ENCODE measurements at regions not wholly inside any gene's neighbourhood (a gene's known extent, or its start where the extent isn't known, plus 50 kb on each side); places are given as distances from the start of the nearest gene placed in this dataset.

DNA sequence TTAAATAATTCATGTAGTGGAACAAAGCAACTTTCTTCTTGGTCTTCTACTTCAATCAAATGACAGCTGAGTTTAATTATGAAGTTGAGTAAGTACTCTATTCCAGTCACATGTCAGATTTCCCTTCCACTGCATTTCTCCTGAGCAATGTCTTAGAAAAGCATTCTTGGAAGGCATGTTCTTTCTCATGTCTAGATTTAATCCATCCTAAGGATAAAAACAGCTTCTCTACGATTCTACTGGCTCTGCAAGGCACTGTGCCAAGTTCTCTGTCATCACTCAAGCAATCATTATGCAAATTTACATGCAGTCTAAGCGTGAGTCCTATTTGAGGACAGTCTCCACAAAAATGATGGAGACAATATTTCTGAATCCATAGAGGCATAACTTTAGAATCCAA is 142.4 kb downstream of the YIPF5 start:
- DNase-seq (no peak), FAIRE-seq (no peak)
- WGBS, 3 donors = 8 to 21% (median 21%) methylated on average over 2 of the region's 2 CpGs

GRCh38 chr5:144028636-144029035 is 141.8 kb downstream of the YIPF5 start:
- peak overlapping the region in 1 of 3 donors; percentile 7 for H3K27ac ChIP-seq (ENCODE audit: low read depth in 1 of 3, low read length in 2 of 3)
- FAIRE-seq = no peak
- H3K4me1 ChIP-seq (ENCODE audit: control insufficient read depth in 3 of 3, insufficient read depth in 2 of 3, low read depth in 1 of 3, low read length in 2 of 3) = no peaks in the 10 kb centered on the region

More for the DNA sequence above, 142.4 kb downstream of the YIPF5 start:
- Histone ChIP-seq H3K36me3 (ENCODE audit: control insufficient read depth in 3 of 3, insufficient read depth in 2 of 3, low read depth in 1 of 3, low read length in 3 of 3) (no peaks in the 10 kb centered on the region), H3K27ac (ENCODE audit: low read depth in 1 of 3, low read length in 2 of 3) (peak overlapping the region in 1 of 3 donors; percentile 7), H3K9me3 (ENCODE audit: control insufficient read depth in 2 of 2, insufficient read depth in 1 of 2, low read depth in 1 of 2, low read length in 1 of 2) (no peaks in the 10 kb centered on the region), H3K4me3 (ENCODE audit: low read depth in 1 of 3, low read length in 3 of 3) (no peak overlapping the region), H3K4me1 (ENCODE audit: control insufficient read depth in 3 of 3, insufficient read depth in 2 of 3, low read depth in 1 of 3, low read length in 2 of 3) (no peaks in the 10 kb centered on the region), H3K27me3 (ENCODE audit: control insufficient read depth in 3 of 3, insufficient read depth in 3 of 3, low read length in 3 of 3) (peaks cover 0 to 2% (median 0%) of the 10 kb centered on the region in 3 donors)

DNA sequence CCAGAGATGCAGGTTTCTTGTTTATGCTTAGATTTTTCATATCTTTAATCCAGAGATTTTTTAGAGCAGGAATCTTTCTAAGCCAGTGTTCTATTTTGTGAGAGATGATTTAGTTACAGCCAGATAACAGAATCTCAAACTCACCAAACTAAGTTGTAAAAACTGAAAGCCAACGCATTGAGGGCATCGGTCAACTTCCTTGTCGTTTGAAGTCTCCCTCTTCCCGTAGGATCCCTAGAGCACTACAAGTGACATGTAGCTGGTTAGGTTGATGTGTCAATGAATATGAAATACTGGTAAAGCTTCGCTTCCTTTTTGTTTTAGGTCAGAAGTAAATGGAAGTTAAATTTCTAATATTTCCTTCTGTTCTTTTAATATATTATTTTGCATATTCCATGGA is 139.6 kb downstream of the YIPF5 start:
- Histone ChIP-seq H3K27me3 (ENCODE audit: control insufficient read depth in 3 of 3, insufficient read depth in 3 of 3, low read length in 3 of 3) (no peaks in the 10 kb centered on the region), H3K9me3 (ENCODE audit: control insufficient read depth in 2 of 2, insufficient read depth in 1 of 2, low read depth in 1 of 2, low read length in 1 of 2) (no peaks in the 10 kb centered on the region), H3K27ac (ENCODE audit: low read depth in 1 of 3, low read length in 2 of 3) (no peak overlapping the region), H3K4me1 (ENCODE audit: control insufficient read depth in 3 of 3, insufficient read depth in 2 of 3, low read depth in 1 of 3, low read length in 2 of 3) (no peaks in the 10 kb centered on the region), H3K4me3 (ENCODE audit: low read depth in 1 of 3, low read length in 3 of 3) (no peak overlapping the region), H3K36me3 (ENCODE audit: control insufficient read depth in 3 of 3, insufficient read depth in 2 of 3, low read depth in 1 of 3, low read length in 3 of 3) (no peaks in the 10 kb centered on the region)
- 27 to 73% (median 51%) methylated on average over 5 of the region's 5 CpGs for WGBS, 3 donors
- peak; percentile 4 to 24 for DNase-seq
- FAIRE-seq = no peak

More at GRCh38 chr5:144028636-144029035, 141.8 kb downstream of the YIPF5 start:
- H3K9me3 ChIP-seq (ENCODE audit: control insufficient read depth in 2 of 2, insufficient read depth in 1 of 2, low read depth in 1 of 2, low read length in 1 of 2) = no peaks in the 10 kb centered on the region
- H3K27me3 ChIP-seq (ENCODE audit: control insufficient read depth in 3 of 3, insufficient read depth in 3 of 3, low read length in 3 of 3) = peaks cover 0 to 2% (median 0%) of the 10 kb centered on the region in 3 donors
- WGBS, 3 donors = 13 to 21% (median 16%) methylated on average over 2 of the region's 2 CpGs
- no peaks in the 10 kb centered on the region for H3K36me3 ChIP-seq (ENCODE audit: control insufficient read depth in 3 of 3, insufficient read depth in 2 of 3, low read depth in 1 of 3, low read length in 3 of 3)
- peak; percentile 1 to 44 for DNase-seq
- no peak overlapping the region for H3K4me3 ChIP-seq (ENCODE audit: low read depth in 1 of 3, low read length in 3 of 3)

DNA sequence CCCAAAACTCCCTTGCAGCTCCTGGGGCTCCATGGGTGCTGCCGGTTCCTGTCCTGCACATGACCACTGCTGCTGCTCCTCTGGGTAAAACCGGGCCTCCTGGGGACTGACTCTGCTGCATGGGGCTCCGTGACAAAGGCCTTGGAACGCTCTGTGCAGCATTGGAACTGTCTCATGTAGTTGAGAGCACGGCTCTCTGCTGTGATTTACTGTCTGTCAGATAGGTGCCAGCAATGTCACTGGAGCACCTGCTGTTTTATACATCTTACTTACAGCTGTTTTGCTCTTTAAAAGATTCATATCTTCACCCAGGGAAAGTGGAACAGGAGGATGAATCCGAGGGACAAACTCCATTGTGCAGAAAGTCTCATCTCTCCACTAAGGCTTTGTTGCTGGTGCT is 138.1 kb downstream of the YIPF5 start:
- no peak overlapping the region for H3K27ac ChIP-seq (ENCODE audit: low read depth in 1 of 3, low read length in 2 of 3)
- WGBS, 3 donors = 41 to 51% (median 47%) methylated on average over 6 of the region's 6 CpGs
- no peaks in the 10 kb centered on the region for H3K4me1 ChIP-seq (ENCODE audit: control insufficient read depth in 3 of 3, insufficient read depth in 2 of 3, low read depth in 1 of 3, low read length in 2 of 3)
- H3K36me3 ChIP-seq (ENCODE audit: control insufficient read depth in 3 of 3, insufficient read depth in 2 of 3, low read depth in 1 of 3, low read length in 3 of 3) = no peaks in the 10 kb centered on the region
- no peaks in the 10 kb centered on the region for H3K9me3 ChIP-seq (ENCODE audit: control insufficient read depth in 2 of 2, insufficient read depth in 1 of 2, low read depth in 1 of 2, low read length in 1 of 2)
- FAIRE-seq = no peak
- H3K27me3 ChIP-seq (ENCODE audit: control insufficient read depth in 3 of 3, insufficient read depth in 3 of 3, low read length in 3 of 3) = no peaks in the 10 kb centered on the region
- no peak overlapping the region for H3K4me3 ChIP-seq (ENCODE audit: low read depth in 1 of 3, low read length in 3 of 3)
- no peak for DNase-seq

- H3K4me3 ChIP-seq (ENCODE audit: low read depth in 1 of 3, low read length in 3 of 3) = no peak overlapping the region
- WGBS, 3 donors = 68 to 72% (median 70%) methylated on average over 3 of the region's 3 CpGs
- DNase-seq (no peak), FAIRE-seq (no peak)
- H3K4me1 ChIP-seq (ENCODE audit: control insufficient read depth in 3 of 3, insufficient read depth in 2 of 3, low read depth in 1 of 3, low read length in 2 of 3) = no peaks in the 10 kb centered on the region
- H3K9me3 ChIP-seq (ENCODE audit: control insufficient read depth in 2 of 2, insufficient read depth in 1 of 2, low read depth in 1 of 2, low read length in 1 of 2) = no peaks in the 10 kb centered on the region
- no peaks in the 10 kb centered on the region for H3K36me3 ChIP-seq (ENCODE audit: control insufficient read depth in 3 of 3, insufficient read depth in 2 of 3, low read depth in 1 of 3, low read length in 3 of 3)
- H3K27me3 ChIP-seq (ENCODE audit: control insufficient read depth in 3 of 3, insufficient read depth in 3 of 3, low read length in 3 of 3) = no peaks in the 10 kb centered on the region
- H3K27ac ChIP-seq (ENCODE audit: low read depth in 1 of 3, low read length in 2 of 3) = no peak overlapping the region
Measured at GRCh38 chr5:144033486-144033885, 137.0 kb downstream of the YIPF5 start.

DNA sequence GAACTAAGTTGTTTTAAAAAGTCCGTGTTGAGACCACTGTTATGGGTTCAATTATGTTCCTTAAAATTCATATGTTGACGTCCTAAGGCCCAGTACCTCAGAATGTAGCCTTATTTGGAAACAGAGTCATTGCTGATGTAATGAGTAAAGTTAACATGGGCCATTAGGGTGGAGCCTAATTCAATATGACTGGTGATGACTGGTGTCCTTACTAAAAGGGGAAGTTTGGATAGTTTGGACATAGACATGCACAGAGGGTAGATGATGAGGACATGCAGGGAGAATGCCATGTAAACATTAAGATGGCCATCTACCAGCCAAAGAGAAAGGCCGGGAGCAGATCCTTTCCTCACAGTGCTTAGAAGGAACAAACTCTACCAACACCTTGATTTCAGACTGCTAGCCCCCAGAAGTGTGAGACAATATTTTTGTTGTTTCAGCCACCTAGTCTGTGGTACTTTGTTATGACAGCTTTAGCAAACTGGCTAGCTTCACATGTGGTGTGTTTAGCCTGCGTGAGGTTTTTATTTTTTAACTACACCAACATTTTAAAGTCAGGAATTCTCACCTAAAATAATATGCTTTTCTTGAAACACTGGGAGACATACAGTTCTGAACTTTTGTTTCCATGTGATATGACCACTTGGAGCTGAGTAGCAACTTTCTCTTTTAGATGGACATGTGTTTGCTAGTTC is 135.3 kb downstream of the YIPF5 start:
- Histone ChIP-seq H3K4me1 (ENCODE audit: control insufficient read depth in 3 of 3, insufficient read depth in 2 of 3, low read depth in 1 of 3, low read length in 2 of 3) (no peaks in the 10 kb centered on the region), H3K4me3 (ENCODE audit: low read depth in 1 of 3, low read length in 3 of 3) (no peak overlapping the region), H3K27me3 (ENCODE audit: control insufficient read depth in 3 of 3, insufficient read depth in 3 of 3, low read length in 3 of 3) (no peaks in the 10 kb centered on the region), H3K9me3 (ENCODE audit: control insufficient read depth in 2 of 2, insufficient read depth in 1 of 2, low read depth in 1 of 2, low read length in 1 of 2) (no peaks in the 10 kb centered on the region), H3K36me3 (ENCODE audit: control insufficient read depth in 3 of 3, insufficient read depth in 2 of 3, low read depth in 1 of 3, low read length in 3 of 3) (no peaks in the 10 kb centered on the region), H3K27ac (ENCODE audit: low read depth in 1 of 3, low read length in 2 of 3) (no peak overlapping the region)
- FAIRE-seq (no peak), DNase-seq (no peak)
- 78 to 88% (median 84%) methylated on average over 4 of the region's 4 CpGs for WGBS, 3 donors

DNA sequence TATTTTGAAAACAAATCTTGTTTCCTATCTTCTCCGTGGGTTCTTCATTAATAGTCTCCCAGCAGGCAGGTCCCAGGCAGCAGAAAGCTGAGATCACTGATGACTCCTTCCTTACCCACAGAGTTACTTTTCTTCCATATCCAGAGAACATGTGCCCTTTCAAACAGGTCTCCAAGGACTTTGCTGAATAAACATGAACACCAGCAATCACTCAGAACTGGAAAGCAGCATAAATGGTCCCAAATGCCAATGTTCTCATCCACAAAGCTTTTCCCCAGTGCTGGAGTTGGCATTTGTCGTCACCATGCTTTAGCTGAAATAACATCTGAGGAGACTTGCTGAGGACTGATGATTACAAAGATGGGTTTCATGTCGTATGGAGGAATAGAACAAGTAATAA is 134.0 kb downstream of the YIPF5 start:
- H3K4me1 ChIP-seq (ENCODE audit: control insufficient read depth in 3 of 3, insufficient read depth in 2 of 3, low read depth in 1 of 3, low read length in 2 of 3) = no peaks in the 10 kb centered on the region
- WGBS, 3 donors = 75 to 86% (median 83%) methylated on average over 3 of the region's 3 CpGs

GRCh38 chr5:144040615-144041305 is 129.7 kb downstream of the YIPF5 start:
- DNase-seq = no peak
- Histone ChIP-seq H3K9me3 (ENCODE audit: control insufficient read depth in 2 of 2, insufficient read depth in 1 of 2, low read depth in 1 of 2, low read length in 1 of 2) (no peaks in the 10 kb centered on the region), H3K36me3 (ENCODE audit: control insufficient read depth in 3 of 3, insufficient read depth in 2 of 3, low read depth in 1 of 3, low read length in 3 of 3) (no peaks in the 10 kb centered on the region), H3K4me3 (ENCODE audit: low read depth in 1 of 3, low read length in 3 of 3) (no peak overlapping the region), H3K27ac (ENCODE audit: low read depth in 1 of 3, low read length in 2 of 3) (no peak overlapping the region), H3K4me1 (ENCODE audit: control insufficient read depth in 3 of 3, insufficient read depth in 2 of 3, low read depth in 1 of 3, low read length in 2 of 3) (no peaks in the 10 kb centered on the region), H3K27me3 (ENCODE audit: control insufficient read depth in 3 of 3, insufficient read depth in 3 of 3, low read length in 3 of 3) (no peaks in the 10 kb centered on the region)
- 81 to 88% (median 88%) methylated on average over 2 of the region's 2 CpGs for WGBS, 3 donors
- FAIRE-seq = no peak

More for the DNA sequence above, 134.0 kb downstream of the YIPF5 start:
- Histone ChIP-seq H3K9me3 (ENCODE audit: control insufficient read depth in 2 of 2, insufficient read depth in 1 of 2, low read depth in 1 of 2, low read length in 1 of 2) (no peaks in the 10 kb centered on the region), H3K36me3 (ENCODE audit: control insufficient read depth in 3 of 3, insufficient read depth in 2 of 3, low read depth in 1 of 3, low read length in 3 of 3) (no peaks in the 10 kb centered on the region), H3K27me3 (ENCODE audit: control insufficient read depth in 3 of 3, insufficient read depth in 3 of 3, low read length in 3 of 3) (no peaks in the 10 kb centered on the region), H3K4me3 (ENCODE audit: low read depth in 1 of 3, low read length in 3 of 3) (no peak overlapping the region), H3K27ac (ENCODE audit: low read depth in 1 of 3, low read length in 2 of 3) (no peak overlapping the region)
- DNase-seq (no peak), FAIRE-seq (no peak)
